Nephron progenitor cell (in vitro differentiated cells): ENCODE measurements at regions not wholly inside any gene's neighbourhood (a gene's known extent, or its start where the extent isn't known, plus 50 kb on each side); places are given as distances from the start of the nearest gene placed in this dataset.
"Not testable (repeated sequence)": the region's sequence is repeated elsewhere in the genome, so short reads cannot be mapped to it uniquely, and the experiment has no call there.

ENCODE experiments used
- DNase-seq: peaks from one replicate; pipeline ENCODE4 v3.0.0; 2021
- H3K27ac Mint-ChIP-seq: 2 replicates; pipeline ENCODE4 v1.8.0; 2021; ENCODE audit warnings: mild to moderate bottlenecking, moderate library complexity, mixed read lengths
- H3K27me3 Mint-ChIP-seq: 2 replicates; pipeline ENCODE4 v1.8.0; 2021; ENCODE audit warnings: mild to moderate bottlenecking, low read depth, mixed read lengths; ENCODE audit not compliant: poor library complexity
- H3K36me3 Mint-ChIP-seq: 2 replicates; pipeline ENCODE4 v1.8.0; 2021; ENCODE audit warnings: low read depth, mixed read lengths
- H3K4me1 Mint-ChIP-seq: 2 replicates; pipeline ENCODE4 v1.8.0; 2021; ENCODE audit warnings: mixed read lengths
- H3K4me3 Mint-ChIP-seq: 2 replicates; pipeline ENCODE4 v1.8.0; 2021; ENCODE audit warnings: mild to moderate bottlenecking, moderate library complexity, mixed read lengths
- H3K9me3 Mint-ChIP-seq: 2 replicates; pipeline ENCODE4 v1.8.0; 2021; ENCODE audit warnings: mild to moderate bottlenecking, moderate library complexity, mixed read lengths
- CTCF ChIP-seq: fragments of 200-600 bp; sonication (generic); IDR thresholded peaks from 2 replicates; pipeline ENCODE4 v1.5.0; 2021; ENCODE audit warnings: antibody characterized with exemption

- H3K4me3 Mint-ChIP-seq: no peak overlapping the region
- H3K4me1 Mint-ChIP-seq: no peaks in the 10 kb centered on the region
- no peaks in the 10 kb centered on the region for H3K36me3 Mint-ChIP-seq
These were observed 184.3 kb upstream of the MAP2 start for GRCh38 chr2:209239585-209239938.

GRCh38 chr2:209240204-209240603 is 183.6 kb upstream of the MAP2 start:
- TF ChIP-seq CTCF: no peak
- Mint-ChIP-seq H3K4me1 (no peaks in the 10 kb centered on the region), H3K36me3 (no peaks in the 10 kb centered on the region), H3K4me3 (no peak overlapping the region), H3K27ac (no peak overlapping the region), H3K27me3 (peaks cover 11% of the 10 kb centered on the region), H3K9me3 (peaks cover 13% of the 10 kb centered on the region)
- no peak for DNase-seq

More at GRCh38 chr2:209239585-209239938, 184.3 kb upstream of the MAP2 start:
- Mint-ChIP-seq H3K27me3 (peaks cover 7% of the 10 kb centered on the region), H3K9me3 (peaks cover 13% of the 10 kb centered on the region), H3K27ac (no peak overlapping the region)
- no peak for TF ChIP-seq CTCF
- DNase-seq: no peak

GRCh38 chr2:209253544-209253943 is 170.3 kb upstream of the MAP2 start:
- Mint-ChIP-seq H3K4me1 (no peaks in the 10 kb centered on the region), H3K9me3 (no peaks in the 10 kb centered on the region), H3K36me3 (no peaks in the 10 kb centered on the region), H3K27me3 (peaks cover 3% of the 10 kb centered on the region), H3K4me3 (no peak overlapping the region), H3K27ac (no peak overlapping the region)
- DNase-seq: no peak
- no peak for TF ChIP-seq CTCF

- Mint-ChIP-seq H3K4me1 (no peaks in the 10 kb centered on the region), H3K36me3 (no peaks in the 10 kb centered on the region), H3K27ac (no peak overlapping the region), H3K9me3 (peaks cover 9% of the 10 kb centered on the region), H3K27me3 (peaks cover 3% of the 10 kb centered on the region), H3K4me3 (no peak overlapping the region)
- DNase-seq: no peak
- TF ChIP-seq CTCF: no peak
These were observed 164.1 kb upstream of the MAP2 start for GRCh38 chr2:209259767-209260166.

- no peaks in the 10 kb centered on the region for H3K4me1 Mint-ChIP-seq
- no peaks in the 10 kb centered on the region for H3K36me3 Mint-ChIP-seq
- no peak for TF ChIP-seq CTCF
- H3K4me3 Mint-ChIP-seq: no peak overlapping the region
- peaks cover 6% of the 10 kb centered on the region for H3K27me3 Mint-ChIP-seq
- DNase-seq: no peak
- no peak overlapping the region for H3K27ac Mint-ChIP-seq
- H3K9me3 Mint-ChIP-seq: peaks cover 11% of the 10 kb centered on the region
These were observed 163.6 kb upstream of the MAP2 start for GRCh38 chr2:209260281-209260680.

- not testable (repeated sequence) for H3K27me3 Mint-ChIP-seq, H3K27ac Mint-ChIP-seq, H3K36me3 Mint-ChIP-seq, H3K4me1 Mint-ChIP-seq, DNase-seq, H3K4me3 Mint-ChIP-seq
- peaks cover 24% of the 10 kb centered on the region for H3K9me3 Mint-ChIP-seq
These were observed 162.3 kb upstream of the MAP2 start for GRCh38 chr2:209261366-209262053.
